ENCODE measurements at regions not wholly inside any gene's neighbourhood (a gene's known extent, or its start where the extent isn't known, plus 50 kb on each side); places are given as distances from the start of the nearest gene placed in this dataset.

DNA sequence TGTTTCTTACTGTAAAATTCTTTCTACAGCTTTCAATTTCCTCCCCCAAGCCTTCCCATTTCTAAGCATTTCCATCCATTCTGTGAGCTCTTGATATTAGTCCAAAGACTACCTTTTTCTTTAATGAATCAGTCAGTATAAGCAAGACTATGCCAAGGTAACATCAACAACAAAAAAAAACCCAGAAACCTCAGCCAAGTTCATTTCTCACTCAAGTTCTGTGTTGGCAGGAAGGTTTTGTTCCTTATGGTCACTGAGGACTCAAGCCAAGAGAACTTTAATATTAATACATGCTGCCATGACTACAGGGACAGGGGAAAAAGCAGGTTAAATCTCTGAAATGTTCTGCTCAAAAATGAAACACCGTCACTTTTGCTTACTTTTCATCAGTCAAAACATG, 621.2 kb upstream of the NRP1 start:
- TF ChIP-seq POLR2AphosphoS5 (IDR thresholded peaks at IDR 0.05; ENCODE audit: low read depth, low read length) = no peak
- TF ChIP-seq, protein P1, sequence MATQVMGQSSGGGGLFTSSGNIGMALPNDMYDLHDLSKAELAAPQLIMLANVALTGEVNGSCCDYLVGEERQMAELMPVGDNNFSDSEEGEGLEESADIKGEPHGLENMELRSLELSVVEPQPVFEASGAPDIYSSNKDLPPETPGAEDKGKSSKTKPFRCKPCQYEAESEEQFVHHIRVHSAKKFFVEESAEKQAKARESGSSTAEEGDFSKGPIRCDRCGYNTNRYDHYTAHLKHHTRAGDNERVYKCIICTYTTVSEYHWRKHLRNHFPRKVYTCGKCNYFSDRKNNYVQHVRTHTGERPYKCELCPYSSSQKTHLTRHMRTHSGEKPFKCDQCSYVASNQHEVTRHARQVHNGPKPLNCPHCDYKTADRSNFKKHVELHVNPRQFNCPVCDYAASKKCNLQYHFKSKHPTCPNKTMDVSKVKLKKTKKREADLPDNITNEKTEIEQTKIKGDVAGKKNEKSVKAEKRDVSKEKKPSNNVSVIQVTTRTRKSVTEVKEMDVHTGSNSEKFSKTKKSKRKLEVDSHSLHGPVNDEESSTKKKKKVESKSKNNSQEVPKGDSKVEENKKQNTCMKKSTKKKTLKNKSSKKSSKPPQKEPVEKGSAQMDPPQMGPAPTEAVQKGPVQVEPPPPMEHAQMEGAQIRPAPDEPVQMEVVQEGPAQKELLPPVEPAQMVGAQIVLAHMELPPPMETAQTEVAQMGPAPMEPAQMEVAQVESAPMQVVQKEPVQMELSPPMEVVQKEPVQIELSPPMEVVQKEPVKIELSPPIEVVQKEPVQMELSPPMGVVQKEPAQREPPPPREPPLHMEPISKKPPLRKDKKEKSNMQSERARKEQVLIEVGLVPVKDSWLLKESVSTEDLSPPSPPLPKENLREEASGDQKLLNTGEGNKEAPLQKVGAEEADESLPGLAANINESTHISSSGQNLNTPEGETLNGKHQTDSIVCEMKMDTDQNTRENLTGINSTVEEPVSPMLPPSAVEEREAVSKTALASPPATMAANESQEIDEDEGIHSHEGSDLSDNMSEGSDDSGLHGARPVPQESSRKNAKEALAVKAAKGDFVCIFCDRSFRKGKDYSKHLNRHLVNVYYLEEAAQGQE (IDR thresholded peaks at IDR 0.05; ENCODE audit: insufficient read depth in 1 of 2, low read depth in 2 of 2, low read length in 2 of 2) = no peak
- TF ChIP-seq FOXP2 (optimal IDR thresholded peaks at IDR 0.05; ENCODE audit: borderline replicate concordance, extremely low read depth, extremely low read length, insufficient read depth) = no peak
- TF ChIP-seq TAF1 (IDR thresholded peaks at IDR 0.05; ENCODE audit: borderline replicate concordance, insufficient read depth, low read length) = no peak
- no peak for TF ChIP-seq SIN3A (IDR thresholded peaks at IDR 0.05; ENCODE audit: borderline replicate concordance, insufficient read depth, low read length)

All from PFSK-1 (cell line).